CD14-positive monocyte (primary cell): ENCODE measurements at regions not wholly inside any gene's neighbourhood (a gene's known extent, or its start where the extent isn't known, plus 50 kb on each side); places are given as distances from the start of the nearest gene placed in this dataset.

Experiments used
- DNase-seq, 3 donors: peaks; one replicate each; pipeline ENCODE4 v3.0.0-alpha.2; 2011 to 2022
- H2AFZ ChIP-seq: 2 replicates; pipeline ENCODE4 v1.6.0; 2012; ENCODE audit warnings: mild to moderate bottlenecking, low read depth, low read length, inconsistent platforms; ENCODE audit not compliant: insufficient read depth, poor library complexity, severe bottlenecking
- H3K27ac ChIP-seq, 2 donors: 1 replicate in 1 of 2; 2 replicates in 1 of 2; pipeline ENCODE4 v1.5.1; 2012 to 2013; ENCODE audit warnings: low read length in 2 of 2, control low read depth in 1 of 2, inconsistent platforms in 1 of 2, low read depth in 1 of 2, mild to moderate bottlenecking in 1 of 2
- H3K27me3 ChIP-seq, 2 donors: one replicate each; pipeline versions ENCODE4 v1.6.0 to v1.6.1; 2011 to 2013; ENCODE audit warnings: low read length in 2 of 2; ENCODE audit not compliant: control insufficient read depth in 2 of 2, insufficient read depth in 2 of 2
- H3K36me3 ChIP-seq, 2 donors: replicated peaks in 1 of 2; 1 replicate in 1 of 2; 2 replicates in 1 of 2; pipeline versions ENCODE4 v1.5.1 to v1.6.1; 2012 to 2013; ENCODE audit warnings: low read length in 2 of 2, control low read depth in 1 of 2, inconsistent platforms in 1 of 2, mild to moderate bottlenecking in 1 of 2; ENCODE audit not compliant: insufficient read depth in 2 of 2, control insufficient read depth in 1 of 2
- H3K4me1 ChIP-seq, 2 donors: 1 replicate in 1 of 2; 2 replicates in 1 of 2; pipeline versions ENCODE4 v1.5.1 to v1.6.1; 2012 to 2013; ENCODE audit warnings: low read length in 2 of 2, control low read depth in 1 of 2, inconsistent platforms in 1 of 2, mild to moderate bottlenecking in 1 of 2, moderate library complexity in 1 of 2; ENCODE audit not compliant: insufficient read depth in 2 of 2, control insufficient read depth in 1 of 2
- H3K4me2 ChIP-seq: replicated peaks from 2 replicates; pipeline ENCODE3; 2012; ENCODE audit warnings: low read length, moderate library complexity, mild to moderate bottlenecking; ENCODE audit not compliant: poor library complexity, severe bottlenecking; ENCODE audit errors: extremely low read depth
- H3K4me3 ChIP-seq, 3 experiments: fragments of 200-600 bp in 1 of 3; sonication (generic) in 1 of 3; replicated peaks in 1 of 3; 1 replicate in 2 of 3; 2 replicates in 1 of 3; pipeline ENCODE4 v1.5.1; 2011 to 2013; ENCODE audit warnings: low read length in 3 of 3, mild to moderate bottlenecking in 3 of 3, control low read depth in 2 of 3, low read depth in 2 of 3, inconsistent platforms in 1 of 3, moderate library complexity in 1 of 3
- H3K79me2 ChIP-seq: 2 replicates; pipeline ENCODE4 v1.6.0; 2012; ENCODE audit warnings: mild to moderate bottlenecking, control low read depth, inconsistent platforms, low read length, moderate library complexity; ENCODE audit not compliant: insufficient read depth
- H3K9ac ChIP-seq: 2 replicates; pipeline ENCODE4 v1.6.0; 2017; ENCODE audit warnings: low read length, mild to moderate bottlenecking; ENCODE audit not compliant: insufficient read depth, poor library complexity, severe bottlenecking
- H3K9me3 ChIP-seq, 2 donors: replicated peaks in 1 of 2; 1 replicate in 1 of 2; 2 replicates in 1 of 2; pipeline versions ENCODE4 v1.5.1 to v1.6.1; 2012 to 2013; ENCODE audit warnings: low read length in 2 of 2, control low read depth in 1 of 2; ENCODE audit not compliant: control insufficient read depth in 1 of 2, insufficient read depth in 1 of 2
- H4K20me1 ChIP-seq: 2 replicates; pipeline ENCODE4 v1.6.0; 2012; ENCODE audit warnings: mild to moderate bottlenecking, low read length, control low read depth, moderate library complexity; ENCODE audit not compliant: insufficient read depth
- H3K27ac Mint-ChIP-seq, 7 donors: one replicate each; pipeline ENCODE4 v1.8.0; 2020; ENCODE audit warnings: mild to moderate bottlenecking in 7 of 7, mixed read lengths in 7 of 7, moderate library complexity in 6 of 7, inconsistent platforms in 2 of 7
- H3K27me3 Mint-ChIP-seq, 3 donors: one replicate each; pipeline ENCODE4 v1.8.0; 2021 to 2022; ENCODE audit warnings: low read depth in 3 of 3, mild to moderate bottlenecking in 3 of 3, mixed read lengths in 3 of 3, moderate library complexity in 3 of 3, inconsistent platforms in 1 of 3
- H3K36me3 Mint-ChIP-seq, 2 donors: one replicate each; pipeline ENCODE4 v1.8.0; 2020; ENCODE audit warnings: mixed read lengths in 2 of 2, inconsistent platforms in 1 of 2, mild to moderate bottlenecking in 1 of 2
- H3K4me1 Mint-ChIP-seq: one replicate; pipeline ENCODE4 v1.8.0; 2020; ENCODE audit warnings: mild to moderate bottlenecking, mixed read lengths
- H3K4me3 Mint-ChIP-seq, 2 donors: one replicate each; pipeline ENCODE4 v1.8.0; 2020; ENCODE audit warnings: mild to moderate bottlenecking in 2 of 2, mixed read lengths in 2 of 2, moderate library complexity in 1 of 2
- H3K9me3 Mint-ChIP-seq, 7 donors: one replicate each; pipeline ENCODE4 v1.8.0; 2020 to 2022; ENCODE audit warnings: mixed read lengths in 7 of 7, mild to moderate bottlenecking in 6 of 7, moderate library complexity in 6 of 7, inconsistent platforms in 2 of 7
- CTCF ChIP-seq: fragments of 200-600 bp; IDR thresholded peaks from one replicate; pipeline ENCODE4 v1.8.0; 2022; ENCODE audit warnings: antibody characterized with exemption, mild to moderate bottlenecking
- WGBS: methylation state at CpG from one replicate; pipeline ENCODE4 v1.1.5; 2013; ENCODE audit warnings: missing lambda C conversion rate; ENCODE audit not compliant: insufficient coverage; 5-methylcytosine and 5-hydroxymethylcytosine counted together
- intact Hi-C, 2 donors: fragments of 100-400 bp; cut with micrococcal nuclease; formaldehyde crosslinking; loops; one replicate each; pipeline versions ENCODE4 v1.15.0 to v1.15.1; 2023

GRCh38 chr20:11810311-11811083, 107.2 kb upstream of the BTBD3 start:
- H3K9me3 Mint-ChIP-seq, result peaks cover 0 to 3% (median 0%) of the 10 kb centered on the region in 7 donors
- no peak overlapping the region for H2AFZ ChIP-seq
- H3K36me3 ChIP-seq, result no peaks in the 10 kb centered on the region
- no peaks in the 10 kb centered on the region for H3K4me1 Mint-ChIP-seq
- H4K20me1 ChIP-seq, result no peaks in the 10 kb centered on the region
- peaks cover 1 to 2% (median 2%) of the 10 kb centered on the region in 3 donors for H3K27me3 Mint-ChIP-seq
- H3K27ac ChIP-seq, result no peak overlapping the region
- H3K9ac ChIP-seq, result no peak overlapping the region
- H3K4me3 ChIP-seq, result no peak overlapping the region
- H3K36me3 Mint-ChIP-seq, result no peaks in the 10 kb centered on the region
- no peak overlapping the region for H3K27ac Mint-ChIP-seq
- H3K9me3 ChIP-seq, result no peaks in the 10 kb centered on the region
- WGBS, result 0% methylated on average over 1 of the region's 4 CpGs
- no peaks in the 10 kb centered on the region for H3K27me3 ChIP-seq
- no peaks in the 10 kb centered on the region for H3K4me1 ChIP-seq
- H3K4me3 Mint-ChIP-seq, result no peak overlapping the region
- intact Hi-C loops, result no loop called here
- H3K4me2 ChIP-seq, result no peak overlapping the region
- no peak for DNase-seq
- H3K79me2 ChIP-seq, result no peaks in the 10 kb centered on the region
- no peak for TF ChIP-seq CTCF

GRCh38 chr20:11813106-11813890, 104.4 kb upstream of the BTBD3 start:
- H3K9ac ChIP-seq, result no peak overlapping the region
- WGBS, result 95% methylated on average over 12 of the region's 14 CpGs
- peaks cover 0 to 3% (median 2%) of the 10 kb centered on the region in 3 donors for H3K27me3 Mint-ChIP-seq
- H3K4me1 ChIP-seq, result no peaks in the 10 kb centered on the region
- intact Hi-C loops, result no loop called here
- H3K4me3 ChIP-seq, result no peak overlapping the region
- H3K36me3 ChIP-seq, result no peaks in the 10 kb centered on the region
- no peaks in the 10 kb centered on the region for H3K79me2 ChIP-seq
- H3K9me3 ChIP-seq, result no peaks in the 10 kb centered on the region
- peak overlapping the region in 1 of 7 donors; percentile 4 for H3K27ac Mint-ChIP-seq
- H2AFZ ChIP-seq, result no peak overlapping the region
- no peak for TF ChIP-seq CTCF
- H3K4me2 ChIP-seq, result no peak overlapping the region
- H3K4me3 Mint-ChIP-seq, result no peak overlapping the region
- H3K4me1 Mint-ChIP-seq, result no peaks in the 10 kb centered on the region
- no peak for DNase-seq
- peaks cover 0 to 6% (median 0%) of the 10 kb centered on the region in 7 donors for H3K9me3 Mint-ChIP-seq
- no peaks in the 10 kb centered on the region for H4K20me1 ChIP-seq
- H3K36me3 Mint-ChIP-seq, result no peaks in the 10 kb centered on the region
- H3K27ac ChIP-seq, result no peak overlapping the region
- no peaks in the 10 kb centered on the region for H3K27me3 ChIP-seq
